CD14-positive monocyte (primary cell): ENCODE measurements at regions not wholly inside any gene's neighbourhood (a gene's known extent, or its start where the extent isn't known, plus 50 kb on each side); places are given as distances from the start of the nearest gene placed in this dataset.

Source experiments
- DNase-seq, 3 donors: peaks; one replicate each; pipeline ENCODE4 v3.0.0-alpha.2; 2011 to 2022
- H2AFZ ChIP-seq: 2 replicates; pipeline ENCODE4 v1.6.0; 2012; ENCODE audit warnings: mild to moderate bottlenecking, low read depth, low read length, inconsistent platforms; ENCODE audit not compliant: insufficient read depth, poor library complexity, severe bottlenecking
- H3K27ac ChIP-seq, 2 donors: 1 replicate in 1 of 2; 2 replicates in 1 of 2; pipeline ENCODE4 v1.5.1; 2012 to 2013; ENCODE audit warnings: low read length in 2 of 2, control low read depth in 1 of 2, inconsistent platforms in 1 of 2, low read depth in 1 of 2, mild to moderate bottlenecking in 1 of 2
- H3K27me3 ChIP-seq, 2 donors: one replicate each; pipeline versions ENCODE4 v1.6.0 to v1.6.1; 2011 to 2013; ENCODE audit warnings: low read length in 2 of 2; ENCODE audit not compliant: control insufficient read depth in 2 of 2, insufficient read depth in 2 of 2
- H3K36me3 ChIP-seq, 2 donors: replicated peaks in 1 of 2; 1 replicate in 1 of 2; 2 replicates in 1 of 2; pipeline versions ENCODE4 v1.5.1 to v1.6.1; 2012 to 2013; ENCODE audit warnings: low read length in 2 of 2, control low read depth in 1 of 2, inconsistent platforms in 1 of 2, mild to moderate bottlenecking in 1 of 2; ENCODE audit not compliant: insufficient read depth in 2 of 2, control insufficient read depth in 1 of 2
- H3K4me1 ChIP-seq, 2 donors: 1 replicate in 1 of 2; 2 replicates in 1 of 2; pipeline versions ENCODE4 v1.5.1 to v1.6.1; 2012 to 2013; ENCODE audit warnings: low read length in 2 of 2, control low read depth in 1 of 2, inconsistent platforms in 1 of 2, mild to moderate bottlenecking in 1 of 2, moderate library complexity in 1 of 2; ENCODE audit not compliant: insufficient read depth in 2 of 2, control insufficient read depth in 1 of 2
- H3K4me2 ChIP-seq: replicated peaks from 2 replicates; pipeline ENCODE3; 2012; ENCODE audit warnings: low read length, moderate library complexity, mild to moderate bottlenecking; ENCODE audit not compliant: poor library complexity, severe bottlenecking; ENCODE audit errors: extremely low read depth
- H3K4me3 ChIP-seq, 3 experiments: fragments of 200-600 bp in 1 of 3; sonication (generic) in 1 of 3; replicated peaks in 1 of 3; 1 replicate in 2 of 3; 2 replicates in 1 of 3; pipeline ENCODE4 v1.5.1; 2011 to 2013; ENCODE audit warnings: low read length in 3 of 3, mild to moderate bottlenecking in 3 of 3, control low read depth in 2 of 3, low read depth in 2 of 3, inconsistent platforms in 1 of 3, moderate library complexity in 1 of 3
- H3K79me2 ChIP-seq: 2 replicates; pipeline ENCODE4 v1.6.0; 2012; ENCODE audit warnings: mild to moderate bottlenecking, control low read depth, inconsistent platforms, low read length, moderate library complexity; ENCODE audit not compliant: insufficient read depth
- H3K9ac ChIP-seq: 2 replicates; pipeline ENCODE4 v1.6.0; 2017; ENCODE audit warnings: low read length, mild to moderate bottlenecking; ENCODE audit not compliant: insufficient read depth, poor library complexity, severe bottlenecking
- H3K9me3 ChIP-seq, 2 donors: replicated peaks in 1 of 2; 1 replicate in 1 of 2; 2 replicates in 1 of 2; pipeline versions ENCODE4 v1.5.1 to v1.6.1; 2012 to 2013; ENCODE audit warnings: low read length in 2 of 2, control low read depth in 1 of 2; ENCODE audit not compliant: control insufficient read depth in 1 of 2, insufficient read depth in 1 of 2
- H4K20me1 ChIP-seq: 2 replicates; pipeline ENCODE4 v1.6.0; 2012; ENCODE audit warnings: mild to moderate bottlenecking, low read length, control low read depth, moderate library complexity; ENCODE audit not compliant: insufficient read depth
- H3K27ac Mint-ChIP-seq, 7 donors: one replicate each; pipeline ENCODE4 v1.8.0; 2020; ENCODE audit warnings: mild to moderate bottlenecking in 7 of 7, mixed read lengths in 7 of 7, moderate library complexity in 6 of 7, inconsistent platforms in 2 of 7
- H3K27me3 Mint-ChIP-seq, 3 donors: one replicate each; pipeline ENCODE4 v1.8.0; 2021 to 2022; ENCODE audit warnings: low read depth in 3 of 3, mild to moderate bottlenecking in 3 of 3, mixed read lengths in 3 of 3, moderate library complexity in 3 of 3, inconsistent platforms in 1 of 3
- H3K36me3 Mint-ChIP-seq, 2 donors: one replicate each; pipeline ENCODE4 v1.8.0; 2020; ENCODE audit warnings: mixed read lengths in 2 of 2, inconsistent platforms in 1 of 2, mild to moderate bottlenecking in 1 of 2
- H3K4me1 Mint-ChIP-seq: one replicate; pipeline ENCODE4 v1.8.0; 2020; ENCODE audit warnings: mild to moderate bottlenecking, mixed read lengths
- H3K4me3 Mint-ChIP-seq, 2 donors: one replicate each; pipeline ENCODE4 v1.8.0; 2020; ENCODE audit warnings: mild to moderate bottlenecking in 2 of 2, mixed read lengths in 2 of 2, moderate library complexity in 1 of 2
- H3K9me3 Mint-ChIP-seq, 7 donors: one replicate each; pipeline ENCODE4 v1.8.0; 2020 to 2022; ENCODE audit warnings: mixed read lengths in 7 of 7, mild to moderate bottlenecking in 6 of 7, moderate library complexity in 6 of 7, inconsistent platforms in 2 of 7
- CTCF ChIP-seq: fragments of 200-600 bp; IDR thresholded peaks from one replicate; pipeline ENCODE4 v1.8.0; 2022; ENCODE audit warnings: antibody characterized with exemption, mild to moderate bottlenecking
- WGBS: methylation state at CpG from one replicate; pipeline ENCODE4 v1.1.5; 2013; ENCODE audit warnings: missing lambda C conversion rate; ENCODE audit not compliant: insufficient coverage; 5-methylcytosine and 5-hydroxymethylcytosine counted together
- intact Hi-C, 2 donors: fragments of 100-400 bp; cut with micrococcal nuclease; formaldehyde crosslinking; loops; one replicate each; pipeline versions ENCODE4 v1.15.0 to v1.15.1; 2023

GRCh38 chr6:106770081-106770480 is 140.7 kb downstream of the QRSL1 start:
- Mint-ChIP-seq H3K9me3 (peaks cover 0 to 19% (median 7%) of the 10 kb centered on the region in 7 donors), H3K4me1 (no peaks in the 10 kb centered on the region), H3K4me3 (no peak overlapping the region), H3K36me3 (no peaks in the 10 kb centered on the region), H3K27ac (no peak overlapping the region), H3K27me3 (peaks cover 0 to 6% (median 2%) of the 10 kb centered on the region in 3 donors)
- H2AFZ ChIP-seq, result no peak overlapping the region
- no peaks in the 10 kb centered on the region for H3K36me3 ChIP-seq
- H3K27me3 ChIP-seq, result no peaks in the 10 kb centered on the region
- no peak for DNase-seq
- no peak overlapping the region for H3K4me2 ChIP-seq
- no peaks in the 10 kb centered on the region for H4K20me1 ChIP-seq
- no peak overlapping the region for H3K4me3 ChIP-seq
- H3K4me1 ChIP-seq, result no peaks in the 10 kb centered on the region
- intact Hi-C loops, result no loop called here
- H3K9ac ChIP-seq, result no peak overlapping the region
- H3K9me3 ChIP-seq, result peaks cover 3 to 4% of the 10 kb centered on the region in 2 donors
- TF ChIP-seq CTCF, result no peak
- H3K79me2 ChIP-seq, result no peaks in the 10 kb centered on the region
- H3K27ac ChIP-seq, result no peak overlapping the region
- WGBS, result no CpG with 5 or more reads among the region's 1 CpG

- no peaks in the 10 kb centered on the region for H3K4me1 Mint-ChIP-seq
- TF ChIP-seq CTCF, result no peak
- Histone ChIP-seq H3K9me3 (peaks cover 3 to 4% of the 10 kb centered on the region in 2 donors), H3K4me3 (no peak overlapping the region), H3K36me3 (no peaks in the 10 kb centered on the region), H4K20me1 (no peaks in the 10 kb centered on the region), H3K4me2 (no peak overlapping the region), H2AFZ (no peak overlapping the region), H3K4me1 (no peaks in the 10 kb centered on the region), H3K79me2 (no peaks in the 10 kb centered on the region), H3K27me3 (no peaks in the 10 kb centered on the region), H3K27ac (no peak overlapping the region), H3K9ac (no peak overlapping the region)
- no peak overlapping the region for H3K27ac Mint-ChIP-seq
- peaks cover 0 to 3% (median 0%) of the 10 kb centered on the region in 3 donors for H3K27me3 Mint-ChIP-seq
- DNase-seq, result no peak
- WGBS, result 100% methylated on average over 1 of the region's 1 CpG
- H3K36me3 Mint-ChIP-seq, result no peaks in the 10 kb centered on the region
- H3K9me3 Mint-ChIP-seq, result peaks cover 0 to 19% (median 7%) of the 10 kb centered on the region in 7 donors
- H3K4me3 Mint-ChIP-seq, result no peak overlapping the region
- intact Hi-C loops, result no loop called here
These were observed 137.9 kb downstream of the QRSL1 start for GRCh38 chr6:106767271-106767670.
